HL-60 (cell line): ENCODE measurements at regions not wholly inside any gene's neighbourhood (a gene's known extent, or its start where the extent isn't known, plus 50 kb on each side); places are given as distances from the start of the nearest gene placed in this dataset.
"Not testable (repeated sequence)": the region's sequence is repeated elsewhere in the genome, so short reads cannot be mapped to it uniquely, and the experiment has no call there.

ENCODE experiments used
- DNase-seq, 2 experiments: peaks; one replicate each; pipeline ENCODE4 v3.0.0-alpha.2; 2010 to 2020; ENCODE audit warnings: low read depth in 1 of 2, low spot score in 1 of 2
- H3K27ac ChIP-seq: fragments of 250-450 bp; sonication (Bioruptor Pico); replicated peaks from 2 replicates; pipeline ENCODE4 v1.5.1; 2020; ENCODE audit warnings: mild to moderate bottlenecking, moderate library complexity
- H3K27me3 ChIP-seq: fragments of 250-450 bp; sonication (Bioruptor Pico); 2 replicates; pipeline ENCODE4 v1.5.1; 2021; ENCODE audit warnings: mild to moderate bottlenecking, moderate library complexity; ENCODE audit not compliant: insufficient read depth, poor library complexity, severe bottlenecking
- H3K4me3 ChIP-seq: replicated peaks from 2 replicates; pipeline ENCODE4 v1.5.1; 2011; ENCODE audit warnings: mild to moderate bottlenecking, control low read depth, low read length; ENCODE audit not compliant: insufficient read depth
- CTCF ChIP-seq: IDR thresholded peaks from one replicate; pipeline ENCODE4 v1.5.1; 2011; ENCODE audit warnings: low read length, control low read depth, inconsistent platforms; ENCODE audit not compliant: insufficient read depth
- GABPA ChIP-seq: IDR thresholded peaks from 2 replicates; pipeline ENCODE4 v1.6.1; 2012; ENCODE audit warnings: low read depth
- POLR2AphosphoS5 ChIP-seq: IDR thresholded peaks from 2 replicates; pipeline ENCODE4 v1.6.1; 2012; ENCODE audit warnings: low read depth
- REST ChIP-seq: IDR thresholded peaks from 2 replicates; pipeline ENCODE4 v1.6.1; 2012; ENCODE audit warnings: low read depth; ENCODE audit not compliant: insufficient replicate concordance
- SPI1 ChIP-seq: IDR thresholded peaks from 2 replicates; pipeline ENCODE4 v1.6.1; 2012; ENCODE audit warnings: low read depth, mild to moderate bottlenecking, borderline replicate concordance

GRCh38 chrX:3504916-3505315, 158.5 kb upstream of the MXRA5 start:
- Histone ChIP-seq H3K4me3 (no peak overlapping the region), H3K27ac (no peak overlapping the region), H3K27me3 (no peaks in the 10 kb centered on the region)
- TF ChIP-seq REST, result no peak
- no peak for TF ChIP-seq POLR2AphosphoS5
- no peak for TF ChIP-seq GABPA
- no peak for TF ChIP-seq CTCF
- TF ChIP-seq SPI1, result no peak
- no peak for DNase-seq

- no peak overlapping the region for H3K27ac ChIP-seq
- TF ChIP-seq CTCF, result no peak
- TF ChIP-seq GABPA, result no peak
- no peak for TF ChIP-seq POLR2AphosphoS5
- TF ChIP-seq REST, result no peak
- TF ChIP-seq SPI1, result no peak
- no peaks in the 10 kb centered on the region for H3K27me3 ChIP-seq
- no peak overlapping the region for H3K4me3 ChIP-seq
- DNase-seq, result no peak
Measured at GRCh38 chrX:3501833-3502535, 155.5 kb upstream of the MXRA5 start.

- not testable (repeated sequence) for H3K27ac ChIP-seq, DNase-seq, H3K4me3 ChIP-seq, H3K27me3 ChIP-seq
Measured at GRCh38 chrX:3495836-3496769, 149.7 kb upstream of the MXRA5 start.

GRCh38 chrX:3493605-3494004, 147.2 kb upstream of the MXRA5 start:
- Histone ChIP-seq H3K4me3 (no peak overlapping the region), H3K27ac (no peak overlapping the region), H3K27me3 (no peaks in the 10 kb centered on the region)
- TF ChIP-seq GABPA (no peak), REST (no peak), CTCF (no peak), SPI1 (no peak), POLR2AphosphoS5 (no peak)
- DNase-seq, result no peak
